Epithelial cell of proximal tubule (primary cell): ENCODE measurements at regions not wholly inside any gene's neighbourhood (a gene's known extent, or its start where the extent isn't known, plus 50 kb on each side); places are given as distances from the start of the nearest gene placed in this dataset.

Experiments used
- DNase-seq: peaks from one replicate; pipeline ENCODE4 v3.0.0-alpha.2; 2011; ENCODE audit warnings: low read depth
- H3K4me3 ChIP-seq: 2 replicates; pipeline ENCODE4 v1.5.1; 2011; ENCODE audit warnings: low read depth, mild to moderate bottlenecking, low read length
- TF ChIP-seq, protein P1 (sequence below): conservative IDR thresholded peaks from 2 replicates; pipeline ENCODE4 v1.5.1; 2012; ENCODE audit warnings: low read depth, mild to moderate bottlenecking, low read length

- TF ChIP-seq, protein P1, sequence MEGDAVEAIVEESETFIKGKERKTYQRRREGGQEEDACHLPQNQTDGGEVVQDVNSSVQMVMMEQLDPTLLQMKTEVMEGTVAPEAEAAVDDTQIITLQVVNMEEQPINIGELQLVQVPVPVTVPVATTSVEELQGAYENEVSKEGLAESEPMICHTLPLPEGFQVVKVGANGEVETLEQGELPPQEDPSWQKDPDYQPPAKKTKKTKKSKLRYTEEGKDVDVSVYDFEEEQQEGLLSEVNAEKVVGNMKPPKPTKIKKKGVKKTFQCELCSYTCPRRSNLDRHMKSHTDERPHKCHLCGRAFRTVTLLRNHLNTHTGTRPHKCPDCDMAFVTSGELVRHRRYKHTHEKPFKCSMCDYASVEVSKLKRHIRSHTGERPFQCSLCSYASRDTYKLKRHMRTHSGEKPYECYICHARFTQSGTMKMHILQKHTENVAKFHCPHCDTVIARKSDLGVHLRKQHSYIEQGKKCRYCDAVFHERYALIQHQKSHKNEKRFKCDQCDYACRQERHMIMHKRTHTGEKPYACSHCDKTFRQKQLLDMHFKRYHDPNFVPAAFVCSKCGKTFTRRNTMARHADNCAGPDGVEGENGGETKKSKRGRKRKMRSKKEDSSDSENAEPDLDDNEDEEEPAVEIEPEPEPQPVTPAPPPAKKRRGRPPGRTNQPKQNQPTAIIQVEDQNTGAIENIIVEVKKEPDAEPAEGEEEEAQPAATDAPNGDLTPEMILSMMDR: no peak
- H3K4me3 ChIP-seq: no peak overlapping the region
- DNase-seq: no peak
These were observed 232.6 kb upstream of the ANKRD55 start for GRCh38 chr5:56465769-56466135.

GRCh38 chr5:56464935-56465768, 232.0 kb upstream of the ANKRD55 start:
- H3K4me3 ChIP-seq: no peak overlapping the region
- TF ChIP-seq, protein P1: no peak
- no peak for DNase-seq

DNA sequence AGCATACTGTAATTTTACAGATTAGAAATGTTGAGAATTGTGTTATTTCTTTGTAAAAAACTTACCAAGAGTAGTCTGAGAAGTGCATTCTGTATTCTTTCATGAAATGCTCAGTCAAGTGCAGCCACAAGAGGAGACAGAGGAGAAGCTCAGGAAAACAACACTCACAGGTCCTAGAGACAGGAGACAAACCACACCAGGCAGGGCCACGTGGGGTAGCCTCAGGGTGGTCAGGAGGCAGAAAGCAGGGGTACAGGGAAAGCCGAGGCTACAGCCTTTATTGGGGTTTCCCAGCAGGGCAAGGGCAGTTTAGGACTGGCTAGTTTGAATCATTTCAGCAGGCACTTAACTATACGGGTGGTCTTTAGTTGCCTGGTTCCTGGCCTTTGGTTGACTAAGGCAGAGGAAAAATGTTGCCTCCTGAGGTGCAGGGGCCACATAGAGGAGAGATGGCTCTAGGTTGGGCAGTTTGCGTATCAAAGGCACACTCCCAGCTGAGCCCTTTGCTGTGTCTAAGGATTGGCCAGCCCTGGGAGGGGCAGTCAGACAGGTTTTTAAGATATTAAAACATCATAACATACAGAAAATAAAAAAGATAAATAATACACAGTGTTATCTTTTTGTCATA, 230.9 kb upstream of the ANKRD55 start:
- H3K4me3 ChIP-seq: no peak overlapping the region
- TF ChIP-seq, protein P1: no peak
- no peak for DNase-seq

GRCh38 chr5:56461584-56461983, 228.5 kb upstream of the ANKRD55 start:
- no peak overlapping the region for H3K4me3 ChIP-seq
- no peak for DNase-seq
- TF ChIP-seq, protein P1: no peak

- DNase-seq: no peak
- no peak overlapping the region for H3K4me3 ChIP-seq
- TF ChIP-seq, protein P1: no peak
These were observed 227.6 kb upstream of the ANKRD55 start for GRCh38 chr5:56460681-56461191.

DNA sequence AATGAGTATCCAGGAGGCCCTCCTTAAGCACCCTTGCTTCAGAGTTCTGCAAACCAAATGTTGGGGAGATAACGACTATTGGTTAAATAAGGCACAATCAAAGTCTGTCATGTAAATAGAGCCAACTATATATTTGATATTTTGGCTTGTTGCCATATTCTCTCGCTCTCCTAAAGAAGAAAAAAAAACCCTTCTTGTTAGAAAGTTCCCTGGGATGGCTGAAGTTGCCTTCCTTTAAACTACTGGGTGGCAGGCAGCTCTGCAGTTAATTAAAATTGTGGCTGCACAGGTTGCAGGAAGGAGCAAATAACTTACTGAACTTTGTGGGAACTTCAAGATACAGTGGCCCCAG, 227.0 kb upstream of the ANKRD55 start:
- no peak for DNase-seq
- TF ChIP-seq, protein P1: no peak
- H3K4me3 ChIP-seq: no peak overlapping the region
